GM13977 (cell line): ENCODE measurements at regions not wholly inside any gene's neighbourhood (a gene's known extent, or its start where the extent isn't known, plus 50 kb on each side); places are given as distances from the start of the nearest gene placed in this dataset.
A peak's percentile ranks its signal among the peaks of the same experiment; 100 is the strongest.

Experiments
- DNase-seq: peaks from one replicate; pipeline ENCODE4 v3.0.0; 2012; ENCODE audit warnings: low spot score
- CTCF ChIP-seq: IDR thresholded peaks from 2 replicates; pipeline ENCODE4 v1.5.1; 2012; ENCODE audit warnings: mild to moderate bottlenecking, control low read depth; ENCODE audit not compliant: insufficient read depth; ENCODE audit errors: extremely low read depth, missing control alignments
- in situ Hi-C: fragments of 300-500 bp; cut with MboI; formaldehyde crosslinking; loops from one replicate; pipeline ENCODE4 v1.12.0; 2022; ENCODE audit warnings: low sequenced_read_pairs, low pct_unique_long_range_greater_than_20kb, mixed read lengths, inconsistent platforms; ENCODE audit not compliant: unreplicated experiment

DNA sequence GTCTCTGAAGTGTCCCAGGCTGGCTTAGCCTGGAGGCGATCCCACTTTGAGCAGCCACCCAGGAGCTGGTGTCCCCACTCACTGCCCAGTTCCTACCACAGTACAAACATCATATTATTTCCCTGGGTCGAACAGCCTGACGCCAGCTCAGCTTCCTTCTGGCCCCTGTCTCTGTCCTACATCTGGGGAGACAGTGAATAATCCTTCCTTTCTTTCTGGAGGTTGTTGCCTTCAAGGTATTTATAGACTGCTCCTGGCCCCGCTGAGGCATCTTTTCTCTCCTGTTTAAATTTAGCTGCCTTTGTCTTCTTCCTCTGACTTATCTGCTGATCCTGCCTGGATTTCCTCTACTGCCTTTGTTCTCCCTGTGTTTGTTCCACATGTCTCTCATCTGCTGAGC is 56.8 kb upstream of the LRRC55 start:
- no peak for DNase-seq
- no peak for TF ChIP-seq CTCF
- in situ Hi-C loops = no loop called here

GRCh38 chr11:57126766-57127400 is 54.9 kb upstream of the LRRC55 start:
- in situ Hi-C loops = no loop called here
- no peak for DNase-seq
- no peak for TF ChIP-seq CTCF

GRCh38 chr11:57131080-57131790 is 50.5 kb upstream of the LRRC55 start:
- in situ Hi-C loops = no loop called here
- DNase-seq = no peak
- peak; percentile 37 for TF ChIP-seq CTCF
